ENCODE measurements at regions not wholly inside any gene's neighbourhood (a gene's known extent, or its start where the extent isn't known, plus 50 kb on each side); places are given as distances from the start of the nearest gene placed in this dataset.
A peak's percentile ranks its signal among the peaks of the same experiment; 100 is the strongest.
"Not testable (repeated sequence)": the region's sequence is repeated elsewhere in the genome, so short reads cannot be mapped to it uniquely, and the experiment has no call there.

- no peak for DNase-seq
These were observed 370.3 kb upstream of the JARID2 start for GRCh38 chr6:14875481-14876063.

GRCh38 chr6:14876778-14877613 is 368.9 kb upstream of the JARID2 start:
- no peak for DNase-seq

- no peak for DNase-seq
These were observed 368.1 kb upstream of the JARID2 start for GRCh38 chr6:14877758-14878157.

GRCh38 chr6:14880052-14880451 is 365.8 kb upstream of the JARID2 start:
- no peak for DNase-seq

GRCh38 chr6:14880677-14881076 is 365.2 kb upstream of the JARID2 start:
- no peak for DNase-seq

- no peak for DNase-seq
These were observed 364.5 kb upstream of the JARID2 start for GRCh38 chr6:14881398-14881797.

GRCh38 chr6:14882394-14883026 is 363.4 kb upstream of the JARID2 start:
- peak; percentile 78 for DNase-seq

- DNase-seq: peak; percentile 52
These were observed 361.9 kb upstream of the JARID2 start for GRCh38 chr6:14883921-14884320.

- DNase-seq: no peak
These were observed 360.4 kb upstream of the JARID2 start for GRCh38 chr6:14885498-14885897.

- DNase-seq: no peak
These were observed 358.7 kb upstream of the JARID2 start for GRCh38 chr6:14887181-14887580.

GRCh38 chr6:14887986-14888574 is 357.8 kb upstream of the JARID2 start:
- DNase-seq: no peak

GRCh38 chr6:14888575-14889000 is 357.3 kb upstream of the JARID2 start:
- no peak for DNase-seq

- no peak for DNase-seq
These were observed 356.7 kb upstream of the JARID2 start for GRCh38 chr6:14889188-14889587.

- no peak for DNase-seq
These were observed 356.0 kb upstream of the JARID2 start for GRCh38 chr6:14889611-14890593.

GRCh38 chr6:14891820-14892375 is 354.0 kb upstream of the JARID2 start:
- DNase-seq: not testable (repeated sequence)

- no peak for DNase-seq
These were observed 351.8 kb upstream of the JARID2 start for GRCh38 chr6:14894105-14894504.

GRCh38 chr6:14896475-14896874 is 349.4 kb upstream of the JARID2 start:
- DNase-seq: no peak

GRCh38 chr6:14897831-14898230 is 348.0 kb upstream of the JARID2 start:
- DNase-seq: no peak

GRCh38 chr6:14899441-14899840 is 346.4 kb upstream of the JARID2 start:
- DNase-seq: not testable (repeated sequence)

GRCh38 chr6:14900919-14901318 is 344.9 kb upstream of the JARID2 start:
- no peak for DNase-seq

- DNase-seq: peak; percentile 75
These were observed 342.5 kb upstream of the JARID2 start for GRCh38 chr6:14903176-14904038.

Data from NCI-H2171 treated with DMSO at 0.1 percent for 48 hours (cell line).